ENCODE measurements at regions not wholly inside any gene's neighbourhood (a gene's known extent, or its start where the extent isn't known, plus 50 kb on each side); places are given as distances from the start of the nearest gene placed in this dataset.
"Not testable (repeated sequence)": the region's sequence is repeated elsewhere in the genome, so short reads cannot be mapped to it uniquely, and the experiment has no call there.

DNA sequence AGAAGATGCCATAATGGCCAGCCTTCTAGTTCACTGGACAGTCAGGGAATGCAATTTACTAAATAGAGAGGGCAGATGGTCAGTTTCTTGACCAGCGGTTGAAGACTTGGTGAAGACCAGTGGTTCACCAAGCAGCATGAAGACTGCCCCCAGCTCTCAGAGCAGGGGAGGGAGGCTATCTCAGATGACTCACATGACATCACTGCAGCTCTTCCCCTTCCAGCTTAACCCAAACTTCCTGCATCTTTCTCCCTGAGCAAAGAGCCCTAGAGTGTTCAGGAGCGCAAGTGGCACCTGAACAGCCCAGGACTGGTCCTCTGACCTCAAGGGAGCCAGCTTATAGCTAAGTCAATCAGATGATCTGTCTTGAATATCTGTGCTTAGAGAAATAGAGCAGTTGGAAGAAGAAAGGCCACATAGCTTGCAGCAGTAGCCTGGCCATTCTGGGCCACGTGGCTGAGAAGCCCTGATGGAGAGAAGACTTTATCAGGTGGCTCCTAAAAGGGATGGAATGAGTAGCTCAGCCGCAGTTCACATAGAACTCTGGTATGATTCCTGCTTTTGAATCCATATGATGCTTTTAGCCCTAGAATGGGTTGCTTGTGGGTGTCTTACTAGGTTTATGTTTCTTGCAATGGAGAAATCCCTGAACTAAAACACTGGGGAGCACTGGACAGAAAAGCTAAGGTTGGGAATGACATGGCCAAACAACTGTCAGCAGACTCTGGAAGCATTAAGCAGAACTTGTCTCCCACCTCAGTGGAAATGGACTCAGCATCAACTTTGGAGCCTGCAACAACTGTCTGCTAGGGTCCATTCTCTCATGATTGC, 392.1 kb upstream of the CCL2 start:
- no peak for DNase-seq

DNA sequence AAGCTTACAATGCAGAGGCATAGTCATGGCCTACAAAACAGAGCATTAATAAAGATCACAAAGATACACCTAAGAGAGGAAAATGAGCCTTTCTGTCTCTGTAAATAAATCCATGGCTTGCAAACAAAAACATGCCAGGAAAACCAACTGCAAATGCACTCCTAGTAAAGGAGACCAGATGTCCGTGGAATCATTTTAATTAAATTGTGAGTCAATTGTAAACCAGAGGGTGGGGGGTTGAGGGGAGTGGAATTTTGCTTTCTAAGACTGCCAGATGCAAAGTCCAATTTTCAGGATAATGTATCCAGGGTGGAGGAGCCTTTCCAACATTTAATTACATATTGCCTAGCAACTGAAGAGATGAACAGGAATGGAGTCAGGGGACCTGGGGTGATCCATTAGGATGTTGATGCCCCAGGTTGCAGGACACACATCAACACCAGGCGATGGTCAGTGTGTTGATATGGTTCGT, 390.3 kb upstream of the CCL2 start:
- no peak for DNase-seq

DNA sequence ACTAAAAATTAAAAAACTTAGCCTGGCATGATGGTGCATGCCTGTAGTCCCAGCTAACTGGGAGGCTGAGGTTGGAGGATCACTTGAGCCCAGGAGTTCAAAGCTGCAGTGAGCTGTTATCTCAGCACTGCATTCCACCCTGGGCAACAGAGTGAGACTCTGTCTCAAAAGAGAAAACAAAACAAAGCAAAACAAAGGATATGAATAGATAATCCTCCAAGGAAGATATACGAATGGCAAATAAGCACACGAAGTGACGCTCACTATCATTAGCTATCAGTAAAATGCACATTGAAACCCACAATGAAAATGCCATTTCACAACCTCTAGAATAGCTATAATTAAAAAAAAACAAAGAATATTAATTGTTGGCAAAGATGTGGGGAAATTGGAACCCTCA, 386.2 kb upstream of the CCL2 start:
- DNase-seq: peak; percentile 52

DNA sequence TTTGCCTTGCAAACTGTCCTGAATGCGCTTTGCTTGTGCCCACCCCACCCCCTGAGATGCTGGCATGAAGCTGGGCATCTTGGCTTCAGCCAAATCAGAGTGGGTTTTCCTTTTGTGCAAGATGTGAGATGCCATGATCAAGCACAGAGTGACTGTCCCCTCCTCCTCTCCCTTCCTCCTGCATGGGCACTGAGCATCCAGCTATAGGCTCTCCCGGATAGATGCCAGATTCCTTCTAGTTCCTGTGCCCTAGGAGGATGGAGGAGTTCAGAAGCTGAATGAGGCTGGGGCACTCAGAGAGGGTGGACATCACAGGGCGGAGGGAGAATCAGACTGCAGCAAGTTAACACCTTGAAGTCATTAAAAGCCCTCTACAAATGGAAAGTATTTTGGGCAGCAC, 384.1 kb upstream of the CCL2 start:
- DNase-seq: no peak

DNA sequence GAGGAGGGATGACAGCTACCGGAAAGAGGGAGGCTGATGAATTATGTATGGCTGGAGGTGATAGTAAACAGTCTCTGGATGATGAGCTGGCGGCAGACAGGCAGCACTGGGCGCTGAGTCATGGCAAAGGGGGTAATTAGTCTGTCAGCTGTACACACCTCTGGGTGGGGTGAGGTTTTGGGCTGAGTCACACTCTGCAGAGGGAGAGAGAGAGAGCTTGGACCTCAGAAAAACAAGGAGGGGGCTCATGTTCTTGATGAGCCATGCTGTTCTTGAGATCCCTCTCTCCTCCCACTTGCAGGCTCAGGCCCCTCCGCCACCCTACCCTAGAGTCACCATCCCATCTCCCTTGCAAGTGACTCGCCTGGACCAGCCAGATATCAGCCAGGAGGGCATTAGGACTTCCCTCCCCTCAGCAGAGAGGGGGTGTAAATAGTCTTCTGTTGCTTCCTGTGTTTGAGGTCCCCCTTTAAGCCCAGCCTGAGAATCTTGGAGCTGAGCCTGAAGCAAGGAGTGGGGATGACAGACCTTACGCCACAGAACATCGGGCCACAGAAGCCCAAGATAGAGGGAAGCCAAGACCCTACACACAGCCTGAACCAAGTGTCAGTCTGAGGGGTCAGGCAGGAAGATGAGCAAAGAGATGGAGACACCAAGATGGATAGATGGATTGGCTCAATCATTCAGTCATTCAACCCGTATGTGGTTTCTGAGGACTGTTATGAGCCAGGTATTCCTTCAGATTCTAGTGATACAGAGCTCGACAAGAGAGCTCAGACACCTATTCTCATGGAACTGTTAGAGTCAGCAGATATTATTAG, 383.2 kb upstream of the CCL2 start:
- peak; percentile 84 for DNase-seq

DNA sequence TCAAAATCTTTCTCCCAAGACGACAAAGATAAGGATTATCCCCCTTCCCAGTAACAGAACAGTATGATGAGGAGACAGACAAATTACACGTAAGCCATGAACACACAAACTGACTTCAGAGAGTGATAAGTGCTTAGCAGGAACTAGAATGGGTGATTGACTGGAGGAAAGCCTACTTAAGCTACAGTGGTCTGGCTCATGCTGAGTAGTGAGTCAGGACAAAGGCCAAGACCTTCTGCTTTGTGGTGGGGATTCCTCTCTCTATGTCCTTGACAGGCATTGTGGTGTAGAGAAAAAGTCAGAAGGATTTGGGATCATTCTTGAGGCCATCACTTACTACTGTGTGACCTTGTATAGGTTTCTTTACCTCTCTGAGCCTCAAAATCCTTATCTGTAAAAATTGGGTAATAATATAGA, 381.9 kb upstream of the CCL2 start:
- peak; percentile 14 for DNase-seq

DNA sequence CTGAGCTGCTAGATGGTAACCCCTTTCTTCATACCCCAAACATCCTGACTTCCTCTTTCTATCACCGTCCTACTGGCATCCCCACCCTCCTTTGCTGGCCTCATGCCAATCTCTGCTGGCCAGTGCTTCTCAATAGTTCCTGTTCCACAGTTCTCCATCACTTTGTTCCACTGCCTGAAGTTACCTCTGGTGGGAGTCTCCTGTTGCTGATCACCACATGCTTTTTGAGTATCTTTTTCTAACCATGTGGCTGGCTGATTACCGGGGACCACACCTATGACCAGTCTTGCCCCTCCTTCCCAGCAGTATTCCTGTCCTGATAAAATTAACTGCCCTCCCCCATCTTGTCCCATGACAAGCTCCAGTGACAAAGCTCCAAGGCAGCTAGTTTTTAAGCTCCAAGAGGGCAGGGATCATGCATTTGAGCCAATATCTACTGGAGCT, 380.4 kb upstream of the CCL2 start:
- DNase-seq: peak; percentile 94

DNA sequence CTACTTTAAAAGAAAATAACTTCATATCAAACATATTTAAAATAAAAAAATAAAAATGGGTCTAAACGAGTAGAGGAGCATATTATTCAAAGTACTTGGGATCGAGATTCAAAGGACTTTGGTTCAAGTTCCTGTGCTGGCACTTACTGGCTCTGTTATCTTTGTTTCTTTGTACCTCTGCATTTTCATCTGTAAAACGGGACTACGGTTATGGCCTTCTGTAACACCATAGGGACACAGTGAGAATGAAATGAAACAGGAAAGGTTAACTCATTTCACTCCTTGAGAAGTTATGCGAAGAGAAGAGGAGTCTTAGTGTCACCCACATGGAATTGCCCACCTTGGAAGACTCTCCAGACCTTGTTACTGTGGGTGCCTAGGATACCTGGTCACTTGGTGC, 379.1 kb upstream of the CCL2 start:
- no peak for DNase-seq

DNA sequence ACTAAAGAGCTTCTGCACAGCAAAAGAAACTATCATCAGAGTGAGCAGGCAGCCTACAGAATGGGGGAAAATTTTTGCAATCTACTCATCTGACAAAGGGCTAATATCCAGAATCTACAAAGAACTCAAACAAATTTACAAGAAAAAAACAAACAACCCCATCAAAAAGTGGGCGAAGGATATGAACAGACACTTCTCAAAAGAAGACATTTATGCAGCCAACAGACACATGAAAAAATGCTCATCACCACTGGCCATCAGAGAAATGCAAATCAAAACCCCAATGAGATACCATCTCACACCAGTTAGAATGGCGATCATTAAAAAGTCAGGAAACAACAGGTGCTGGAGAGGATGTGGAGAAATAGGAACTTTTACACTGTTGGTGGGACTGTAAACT, 372.8 kb upstream of the CCL2 start:
- not testable (repeated sequence) for DNase-seq

DNA sequence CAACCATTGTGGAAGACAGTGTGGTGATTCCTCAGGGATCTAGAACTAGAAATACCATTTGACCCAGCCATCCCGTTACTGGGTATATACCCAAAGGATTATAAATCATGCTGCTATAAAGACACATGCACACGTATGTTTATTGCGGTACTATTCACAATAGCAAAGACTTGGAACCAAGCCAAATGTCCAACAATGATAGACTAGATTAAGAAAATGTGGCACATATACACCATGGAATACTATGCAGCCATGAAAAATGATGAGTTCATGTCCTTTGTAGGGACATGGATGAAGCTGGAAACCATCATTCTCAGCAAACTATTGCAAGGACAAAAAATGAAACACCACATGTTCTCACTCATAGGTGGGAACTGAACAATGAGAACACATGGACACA, 372.4 kb upstream of the CCL2 start:
- not testable (repeated sequence) for DNase-seq

DNA sequence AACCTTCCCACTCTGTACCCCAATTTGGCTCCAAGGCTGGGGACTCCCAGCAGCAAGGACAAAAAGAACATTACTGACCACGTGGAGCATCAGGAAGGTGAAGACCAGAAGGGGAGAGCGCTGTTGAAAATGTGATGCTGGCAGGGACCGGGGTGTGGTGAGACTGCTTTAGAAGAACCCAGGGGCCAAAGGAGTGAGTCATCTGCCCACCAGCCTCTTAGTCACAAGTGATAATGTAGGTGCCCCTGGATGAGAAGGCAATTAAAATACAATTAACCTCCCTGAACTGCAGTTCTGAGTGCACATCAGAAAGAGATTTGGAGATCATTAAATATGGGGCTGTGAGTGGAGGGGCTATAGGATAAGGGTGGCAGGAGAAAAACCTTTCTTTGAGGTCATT, 366.6 kb upstream of the CCL2 start:
- DNase-seq: peak; percentile 52

DNA sequence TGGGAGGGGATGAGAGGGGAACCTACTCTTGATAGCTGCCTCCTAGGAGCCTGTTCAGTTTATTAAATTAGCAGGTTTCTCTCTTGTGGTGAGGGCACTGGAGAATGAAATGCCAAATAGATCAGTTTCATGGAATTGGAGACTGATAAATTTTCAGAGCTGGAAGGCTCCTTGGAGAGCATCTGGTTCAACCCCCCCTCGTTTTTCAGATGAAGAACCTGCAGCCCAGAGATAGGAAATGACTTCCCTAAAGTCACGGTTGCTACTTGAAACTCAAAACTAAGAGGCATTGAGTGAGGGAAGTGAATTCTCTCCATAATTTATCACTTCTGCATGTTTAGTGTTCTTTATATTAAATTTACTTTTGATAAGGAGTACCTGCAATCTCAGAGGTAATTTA, 366.0 kb upstream of the CCL2 start:
- peak; percentile 75 for DNase-seq

DNA sequence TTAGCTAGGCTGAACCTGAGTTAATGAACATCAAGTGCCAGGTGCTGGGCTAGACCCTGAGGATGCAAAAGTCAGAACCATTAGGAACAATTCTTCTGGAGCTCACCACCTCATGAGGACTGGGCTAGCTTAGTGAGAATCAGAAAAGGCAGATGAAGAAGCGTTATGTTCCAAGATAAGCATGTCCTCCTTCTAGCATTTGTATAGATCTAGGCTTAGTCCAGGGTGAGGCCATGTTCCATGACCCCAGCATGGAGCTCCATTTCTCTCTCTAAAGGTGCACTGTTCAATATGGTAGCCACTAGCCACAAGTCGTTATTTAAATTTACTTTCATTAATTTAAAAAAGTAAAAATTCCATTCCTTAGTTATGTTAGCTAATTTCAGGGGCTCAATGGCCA, 365.3 kb upstream of the CCL2 start:
- DNase-seq: no peak

DNA sequence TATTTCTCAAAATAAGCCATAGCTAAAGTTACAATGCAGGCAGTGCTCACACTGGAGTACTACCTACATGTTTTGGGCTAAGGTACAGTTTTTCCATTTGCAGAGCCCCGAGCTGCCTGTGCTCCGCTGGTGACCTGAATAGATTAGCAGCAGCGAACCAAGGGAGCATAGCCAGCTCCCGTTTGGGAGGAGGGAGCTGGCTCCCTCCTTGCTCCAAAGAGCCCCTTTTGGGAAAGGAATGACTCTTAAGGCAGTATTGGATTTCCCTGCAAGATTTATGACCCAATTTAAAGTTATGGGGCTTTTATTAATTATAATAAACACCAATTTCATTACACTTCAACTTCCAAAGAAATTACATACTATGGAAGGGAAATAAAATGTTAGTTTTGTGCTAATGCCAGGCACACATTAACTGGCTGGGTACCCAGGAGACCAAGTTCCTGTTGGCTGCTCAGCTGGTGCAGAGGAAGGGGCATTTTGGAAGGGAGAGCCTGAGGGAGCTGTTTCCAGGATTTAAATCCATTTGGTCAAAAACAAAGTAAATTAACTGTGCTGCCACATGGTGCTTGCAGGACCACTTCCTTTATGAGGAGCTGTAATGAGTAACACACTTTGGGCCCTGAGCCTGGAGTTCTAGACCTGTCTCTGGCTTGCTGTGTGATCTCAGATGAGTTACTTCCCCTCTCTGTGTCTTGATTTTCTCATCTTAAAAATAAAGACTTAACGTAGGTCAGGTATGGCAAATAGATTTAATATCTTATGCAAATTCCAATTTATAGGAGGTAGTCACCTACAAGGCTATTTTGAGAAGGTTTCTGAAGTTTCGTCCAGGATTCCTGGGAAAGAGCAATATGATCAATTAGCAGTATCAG, 362.1 kb upstream of the CCL2 start:
- DNase-seq: no peak

DNA sequence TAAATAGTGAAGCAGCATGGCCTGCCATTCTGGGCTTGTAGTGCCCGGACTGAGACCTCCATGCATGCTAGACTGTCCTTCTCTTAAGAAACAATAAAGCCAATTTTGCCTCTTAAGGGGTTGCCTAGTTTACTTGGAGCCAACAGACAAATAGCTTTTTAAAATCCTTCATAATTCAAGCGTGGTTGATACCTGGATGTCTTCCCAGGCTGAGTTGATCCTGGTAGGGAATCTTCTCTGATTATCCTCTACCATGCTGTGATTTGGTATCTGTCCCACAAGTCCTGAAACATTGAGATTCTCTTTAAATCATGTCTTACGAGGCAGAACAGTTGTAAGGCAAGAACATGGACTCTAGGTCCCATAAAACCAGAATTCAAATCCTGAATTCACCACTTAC, 359.6 kb upstream of the CCL2 start:
- DNase-seq: no peak

DNA sequence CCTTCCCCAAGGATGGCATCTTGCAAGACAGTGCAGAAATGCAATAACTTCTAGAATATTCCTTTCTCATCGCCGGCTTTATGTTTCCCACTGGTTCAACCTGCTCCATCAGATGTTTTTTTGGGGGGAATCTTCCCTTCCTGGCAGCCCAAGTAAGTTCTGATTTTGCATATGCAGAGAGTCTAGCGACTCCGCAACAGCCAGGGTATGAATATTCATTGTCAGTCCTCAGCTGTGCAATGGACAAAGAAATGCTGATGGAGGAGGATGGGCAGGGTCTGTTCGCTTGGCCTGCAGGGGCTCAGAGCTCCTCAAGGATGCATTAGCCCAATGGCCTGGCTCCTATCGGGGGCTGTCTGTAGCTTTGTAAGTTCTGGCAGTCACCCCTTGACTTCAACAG, 358.8 kb upstream of the CCL2 start:
- DNase-seq: no peak

DNA sequence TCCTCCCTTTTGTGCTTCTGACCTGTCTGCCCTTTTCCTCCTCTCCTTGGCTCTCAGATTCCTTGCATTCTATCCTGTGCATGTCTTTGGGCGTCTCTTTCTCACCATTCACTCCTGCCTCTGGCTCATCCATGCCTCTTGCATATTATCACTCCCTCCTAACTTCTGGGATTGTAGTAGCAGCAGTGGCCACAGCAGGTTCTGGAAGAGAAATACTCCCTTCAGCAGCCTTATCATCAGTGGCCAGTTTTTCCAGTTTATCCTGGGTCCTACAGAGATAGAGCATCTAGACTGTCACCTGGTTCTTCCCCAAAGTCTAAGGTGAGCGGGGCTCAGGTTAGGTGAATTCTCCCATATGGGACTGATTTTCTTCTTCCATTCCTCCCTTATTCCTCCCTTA, 354.0 kb upstream of the CCL2 start:
- no peak for DNase-seq

DNA sequence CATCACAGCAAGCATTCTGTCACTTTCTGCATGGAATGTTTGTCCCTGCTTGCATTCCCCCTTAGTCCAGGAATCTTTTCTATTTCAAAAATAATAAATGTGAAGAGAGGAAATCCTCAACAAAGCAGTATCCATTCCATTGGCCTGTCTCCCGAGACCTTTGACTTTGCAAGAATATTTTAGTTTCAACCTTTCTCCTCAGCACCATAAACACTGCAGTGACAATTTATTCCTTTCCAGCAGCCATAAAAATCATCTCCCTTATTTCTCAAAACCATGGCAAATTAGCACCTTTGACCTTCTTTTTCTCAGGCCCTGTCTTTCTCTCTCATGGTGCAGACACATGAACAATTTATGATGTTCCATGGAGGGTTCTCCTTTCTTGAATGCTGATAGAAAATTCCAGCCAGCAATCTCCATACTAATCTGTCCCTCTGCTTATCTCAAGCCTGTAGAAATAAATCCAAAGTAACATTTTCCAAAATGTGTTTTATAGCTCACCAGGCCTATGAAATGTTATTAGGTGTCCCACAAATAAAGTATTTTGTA, 352.1 kb upstream of the CCL2 start:
- DNase-seq: no peak

DNA sequence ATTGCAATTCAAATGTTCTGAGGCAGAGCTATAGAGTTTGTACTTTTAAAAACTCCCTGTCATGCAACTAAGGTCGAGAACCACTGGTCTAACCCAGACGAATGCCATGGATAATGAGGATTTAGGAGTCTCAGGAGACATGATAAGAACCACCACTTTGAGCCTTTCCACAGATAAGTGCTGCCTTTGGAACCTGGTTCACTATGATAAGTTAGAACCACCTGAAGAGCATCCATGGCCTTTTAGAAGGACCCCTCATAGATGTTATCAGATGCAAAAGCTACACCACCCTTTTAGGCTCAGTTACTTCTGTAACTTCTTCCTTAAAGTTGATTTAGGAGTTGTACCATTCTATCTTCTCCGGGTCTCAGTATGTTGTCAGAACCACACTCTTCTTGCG, 350.6 kb upstream of the CCL2 start:
- peak; percentile 23 for DNase-seq

DNA sequence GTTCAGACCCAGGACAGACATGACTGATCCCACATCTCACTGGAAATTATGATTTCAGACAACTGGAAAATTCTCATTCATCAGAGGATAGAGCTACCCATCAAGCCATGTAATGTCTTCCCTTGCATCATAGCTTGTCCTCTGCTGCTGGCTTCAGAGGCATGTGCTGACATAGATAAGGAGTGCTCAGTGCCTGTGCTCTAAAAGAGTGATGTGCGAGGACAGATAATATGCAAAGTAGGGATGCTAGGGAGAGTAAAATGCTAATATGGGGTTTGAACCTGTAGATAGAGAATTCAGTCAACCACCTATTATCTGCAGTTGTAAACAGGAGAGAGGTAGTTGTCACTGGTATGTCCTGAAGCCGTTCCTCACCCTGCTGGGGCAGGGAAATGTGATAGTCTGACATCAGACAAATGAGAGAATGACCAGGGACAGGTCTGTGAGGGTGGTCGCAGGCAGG, 349.7 kb upstream of the CCL2 start:
- DNase-seq: peak; percentile 91

DNA sequence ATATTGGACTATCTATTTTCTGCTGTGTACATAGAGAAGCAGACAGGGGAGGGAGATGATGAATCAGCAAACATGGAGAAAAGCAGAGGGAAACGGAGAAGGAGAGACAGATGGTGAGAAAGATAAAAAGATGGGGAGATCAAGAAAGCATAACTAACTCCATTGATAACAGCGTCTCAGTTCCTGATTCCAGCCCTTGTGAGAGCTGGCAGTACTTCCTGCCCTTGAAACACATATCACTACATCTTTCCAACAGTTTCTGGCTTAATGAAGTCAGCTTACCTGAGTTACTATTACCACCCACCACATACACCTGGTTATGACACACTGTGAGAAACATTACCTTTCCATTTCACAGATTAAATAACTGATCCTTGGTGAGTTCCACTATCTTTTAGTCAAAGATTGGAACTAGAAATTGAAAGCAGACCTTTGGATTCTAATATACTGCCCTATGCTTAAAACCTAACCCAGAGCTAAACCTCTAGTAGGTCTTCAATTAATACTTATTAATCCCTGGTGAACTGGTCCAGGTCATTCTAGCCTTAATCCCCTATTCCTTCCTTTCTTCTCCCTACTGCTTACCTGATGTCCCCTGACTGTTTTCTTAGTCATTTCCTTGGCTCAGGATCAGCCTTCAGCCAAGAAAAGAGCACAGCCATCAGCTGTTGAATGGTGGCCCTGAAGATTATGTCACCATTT, 346.6 kb upstream of the CCL2 start:
- peak; percentile 39 for DNase-seq
